ENCODE measurements at regions not wholly inside any gene's neighbourhood (a gene's known extent, or its start where the extent isn't known, plus 50 kb on each side); places are given as distances from the start of the nearest gene placed in this dataset.
"Not testable (repeated sequence)": the region's sequence is repeated elsewhere in the genome, so short reads cannot be mapped to it uniquely, and the experiment has no call there.

DNA sequence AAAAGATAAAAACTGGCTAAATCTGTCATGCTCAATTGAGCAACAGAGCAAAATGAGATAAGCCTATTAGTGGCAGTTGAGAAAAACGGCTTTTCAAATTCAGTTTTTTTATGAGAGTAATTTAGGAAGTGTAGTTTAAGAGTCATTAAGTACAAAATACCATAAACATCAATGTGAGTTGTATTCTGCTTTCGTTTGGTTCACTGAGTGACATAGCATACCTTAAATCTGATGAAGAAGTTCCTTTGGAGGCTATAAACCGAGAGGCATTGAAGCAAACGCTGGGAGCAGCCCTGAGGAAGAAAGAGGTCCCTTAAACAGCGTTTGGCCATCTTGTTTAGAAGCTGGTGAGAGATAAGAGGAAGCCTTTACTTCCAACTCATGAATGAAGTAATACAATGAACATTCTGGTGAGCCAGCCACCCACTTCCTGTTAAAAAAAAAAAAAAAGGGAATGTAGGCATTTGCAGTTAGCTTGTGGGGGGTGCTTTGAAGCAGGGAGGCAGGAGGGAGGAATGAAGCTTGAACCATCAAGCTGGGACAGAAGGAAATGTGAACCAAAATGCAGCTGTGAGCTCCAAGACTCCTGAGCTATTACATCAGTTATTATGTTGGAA lies 132.3 kb downstream of the ZNF330 start:
- Mint-ChIP-seq H3K27ac (no peak overlapping the region), H3K4me3 (no peak overlapping the region), H3K36me3 (ENCODE audit: low read depth) (no peaks in the 10 kb centered on the region), H3K27me3 (ENCODE audit: low read depth) (no peaks in the 10 kb centered on the region), H3K9me3 (no peaks in the 10 kb centered on the region), H3K4me1 (ENCODE audit: low read depth) (no peaks in the 10 kb centered on the region)
- no peak for DNase-seq (ENCODE audit: low spot score)

GRCh38 chr4:141356321-141356962 lies 135.7 kb downstream of the ZNF330 start:
- no peaks in the 10 kb centered on the region for H3K36me3 Mint-ChIP-seq (ENCODE audit: low read depth)
- no peak overlapping the region for H3K4me3 Mint-ChIP-seq
- no peaks in the 10 kb centered on the region for H3K9me3 Mint-ChIP-seq
- no peak for DNase-seq (ENCODE audit: low spot score)
- no peaks in the 10 kb centered on the region for H3K27me3 Mint-ChIP-seq (ENCODE audit: low read depth)
- no peaks in the 10 kb centered on the region for H3K4me1 Mint-ChIP-seq (ENCODE audit: low read depth)
- H3K27ac Mint-ChIP-seq: no peak overlapping the region

DNA sequence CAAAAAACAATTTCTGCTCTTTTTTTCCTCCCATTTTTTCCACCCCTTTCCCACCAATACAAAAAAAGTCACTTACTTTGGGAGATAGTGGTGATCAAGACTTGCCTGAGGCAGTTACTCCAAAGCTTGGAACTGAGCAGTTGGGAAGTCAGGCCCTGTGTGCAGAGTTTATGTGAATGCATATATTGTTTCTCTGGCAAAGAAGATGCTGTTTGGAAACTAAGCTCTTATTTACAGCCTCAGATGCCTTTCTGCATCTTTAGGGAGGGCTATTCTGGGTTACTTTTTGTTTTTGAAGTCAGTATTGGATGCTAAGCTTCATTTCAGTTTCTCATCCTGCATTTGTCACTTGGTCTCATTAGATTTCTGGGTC lies 136.3 kb downstream of the ZNF330 start:
- DNase-seq (ENCODE audit: low spot score): no peak
- Mint-ChIP-seq H3K9me3 (no peaks in the 10 kb centered on the region), H3K4me1 (ENCODE audit: low read depth) (no peaks in the 10 kb centered on the region), H3K36me3 (ENCODE audit: low read depth) (no peaks in the 10 kb centered on the region), H3K27ac (no peak overlapping the region), H3K27me3 (ENCODE audit: low read depth) (no peaks in the 10 kb centered on the region), H3K4me3 (no peak overlapping the region)

DNA sequence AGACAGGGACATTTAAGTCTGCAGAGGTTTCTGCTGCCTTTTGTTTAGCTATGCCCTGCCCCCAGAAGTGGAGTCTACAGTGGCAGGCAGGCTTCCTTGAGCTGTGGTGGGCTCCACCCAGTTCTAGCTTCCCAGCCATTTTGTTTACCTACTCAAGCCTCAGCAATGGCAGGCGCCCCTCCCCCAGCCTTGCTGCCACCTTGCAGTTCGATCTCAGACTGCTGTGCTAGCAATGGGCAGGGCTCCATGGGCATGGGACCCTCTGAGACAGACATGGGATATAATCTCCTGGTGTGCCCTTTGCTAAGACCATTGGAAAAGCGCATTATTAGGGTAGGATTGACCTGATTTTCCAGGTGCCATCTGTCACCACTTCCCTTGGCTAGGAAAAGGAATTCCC lies 147.5 kb downstream of the ZNF330 start:
- H3K4me1 Mint-ChIP-seq (ENCODE audit: low read depth); H3K4me3 Mint-ChIP-seq: not testable (repeated sequence)

DNA sequence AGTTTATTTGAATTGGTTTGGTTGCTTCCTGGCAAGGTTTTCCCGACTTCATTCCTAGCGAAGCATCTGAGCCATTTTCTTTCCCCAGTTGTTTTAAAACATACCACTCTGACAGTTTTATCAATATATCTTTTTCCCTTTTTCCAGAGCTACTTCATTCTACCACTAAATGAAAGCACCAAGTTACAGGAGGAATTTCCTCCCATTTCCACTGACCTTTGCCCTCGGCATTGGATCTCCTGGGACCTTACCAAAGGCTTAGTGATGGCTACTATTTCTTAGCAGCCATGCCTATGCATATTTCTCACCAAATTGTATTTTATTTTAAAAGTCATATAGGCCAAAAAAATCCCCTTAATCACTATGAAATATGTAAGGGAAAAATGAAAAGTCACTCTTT lies 150.5 kb downstream of the ZNF330 start:
- H3K4me3 Mint-ChIP-seq: no peak overlapping the region
- DNase-seq (ENCODE audit: low spot score): no peak
- no peaks in the 10 kb centered on the region for H3K27me3 Mint-ChIP-seq (ENCODE audit: low read depth)
- no peaks in the 10 kb centered on the region for H3K9me3 Mint-ChIP-seq
- H3K36me3 Mint-ChIP-seq (ENCODE audit: low read depth): no peaks in the 10 kb centered on the region
- no peaks in the 10 kb centered on the region for H3K4me1 Mint-ChIP-seq (ENCODE audit: low read depth)
- no peak overlapping the region for H3K27ac Mint-ChIP-seq

More for the DNA sequence above, 147.5 kb downstream of the ZNF330 start:
- not testable (repeated sequence) for H3K9me3 Mint-ChIP-seq; DNase-seq (ENCODE audit: low spot score); H3K36me3 Mint-ChIP-seq (ENCODE audit: low read depth); H3K27me3 Mint-ChIP-seq (ENCODE audit: low read depth); H3K27ac Mint-ChIP-seq

DNA sequence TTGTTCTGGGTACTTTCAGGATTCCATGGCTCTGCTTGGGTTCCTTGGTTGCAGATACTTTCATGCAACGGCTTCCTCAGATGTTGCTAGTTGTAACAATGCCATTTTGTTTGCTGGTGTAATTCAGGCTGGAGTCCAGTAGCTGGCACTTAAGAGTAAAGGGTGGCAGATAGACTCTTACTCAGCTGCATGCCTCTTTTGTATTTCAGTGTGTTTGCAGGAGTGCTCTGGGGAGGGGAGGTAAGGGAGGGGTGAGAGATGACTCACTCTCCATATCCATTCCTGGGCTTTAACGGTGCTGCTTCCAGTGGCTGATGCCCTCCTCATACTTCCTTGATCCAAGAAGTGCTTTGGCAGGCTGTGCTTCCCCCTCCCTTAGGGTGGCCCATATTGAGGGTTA lies 155.2 kb downstream of the ZNF330 start:
- H3K4me1 Mint-ChIP-seq (ENCODE audit: low read depth): no peaks in the 10 kb centered on the region
- H3K4me3 Mint-ChIP-seq: no peak overlapping the region
- DNase-seq (ENCODE audit: low spot score): no peak
- H3K27ac Mint-ChIP-seq: no peak overlapping the region
- H3K9me3 Mint-ChIP-seq: no peaks in the 10 kb centered on the region
- no peaks in the 10 kb centered on the region for H3K27me3 Mint-ChIP-seq (ENCODE audit: low read depth)
- no peaks in the 10 kb centered on the region for H3K36me3 Mint-ChIP-seq (ENCODE audit: low read depth)

DNA sequence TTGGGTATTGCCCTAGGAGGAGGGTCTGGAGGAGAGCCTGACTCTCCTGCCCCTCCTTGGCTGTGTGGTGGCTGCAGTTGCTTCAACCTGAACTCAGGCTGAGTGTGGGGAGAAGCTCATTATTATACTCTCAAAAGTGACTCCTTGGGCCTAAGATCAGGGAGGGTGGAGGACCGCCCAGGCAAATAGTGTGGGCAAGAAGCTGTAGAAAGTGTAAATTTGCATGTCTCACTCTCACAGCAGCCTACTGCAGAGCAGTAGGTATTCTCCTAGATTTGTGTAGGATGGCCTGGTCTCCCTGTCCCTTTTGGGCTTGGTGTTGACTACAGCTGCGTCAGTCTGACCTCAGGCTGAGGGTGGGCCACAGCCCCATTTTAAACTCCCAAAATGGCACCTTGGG lies 156.1 kb downstream of the ZNF330 start:
- Mint-ChIP-seq H3K4me1 (ENCODE audit: low read depth) (no peaks in the 10 kb centered on the region), H3K9me3 (no peaks in the 10 kb centered on the region), H3K27ac (no peak overlapping the region), H3K27me3 (ENCODE audit: low read depth) (no peaks in the 10 kb centered on the region), H3K36me3 (ENCODE audit: low read depth) (no peaks in the 10 kb centered on the region), H3K4me3 (no peak overlapping the region)
- DNase-seq (ENCODE audit: low spot score): no peak

- Mint-ChIP-seq H3K27me3 (ENCODE audit: low read depth) (no peaks in the 10 kb centered on the region), H3K4me1 (ENCODE audit: low read depth) (no peaks in the 10 kb centered on the region), H3K9me3 (no peaks in the 10 kb centered on the region), H3K36me3 (ENCODE audit: low read depth) (no peaks in the 10 kb centered on the region), H3K4me3 (no peak overlapping the region), H3K27ac (no peak overlapping the region)
- DNase-seq (ENCODE audit: low spot score): no peak
Observed at GRCh38 chr4:141387299-141387698, 166.6 kb downstream of the ZNF330 start.

DNA sequence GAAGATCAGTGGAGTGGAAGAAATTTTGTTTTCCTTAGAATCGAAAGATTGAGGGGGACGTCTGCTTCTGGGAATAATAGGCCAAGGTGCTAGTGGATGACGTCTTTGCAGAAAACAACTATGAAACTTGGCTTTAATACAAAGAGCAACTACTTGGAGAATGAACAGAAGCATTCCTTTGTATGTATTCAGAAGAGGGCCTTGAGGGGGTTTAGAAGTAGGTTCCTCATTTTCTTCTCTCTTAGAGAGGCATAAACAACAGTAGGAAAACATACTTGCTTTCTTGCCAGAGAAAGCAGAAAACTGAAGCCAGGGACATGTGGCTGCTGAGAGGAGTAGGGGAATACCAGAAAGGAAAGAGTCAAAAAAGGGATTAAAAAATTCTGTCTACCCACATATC lies 167.8 kb downstream of the ZNF330 start:
- H3K36me3 Mint-ChIP-seq (ENCODE audit: low read depth): no peaks in the 10 kb centered on the region
- no peak overlapping the region for H3K27ac Mint-ChIP-seq
- no peaks in the 10 kb centered on the region for H3K27me3 Mint-ChIP-seq (ENCODE audit: low read depth)
- DNase-seq (ENCODE audit: low spot score): no peak
- H3K9me3 Mint-ChIP-seq: no peaks in the 10 kb centered on the region
- no peaks in the 10 kb centered on the region for H3K4me1 Mint-ChIP-seq (ENCODE audit: low read depth)
- H3K4me3 Mint-ChIP-seq: no peak overlapping the region

- H3K27ac Mint-ChIP-seq: no peak overlapping the region
- H3K9me3 Mint-ChIP-seq: no peaks in the 10 kb centered on the region
- DNase-seq (ENCODE audit: low spot score): no peak
Observed at GRCh38 chr4:141389649-141390048, 169.0 kb downstream of the ZNF330 start.

DNA sequence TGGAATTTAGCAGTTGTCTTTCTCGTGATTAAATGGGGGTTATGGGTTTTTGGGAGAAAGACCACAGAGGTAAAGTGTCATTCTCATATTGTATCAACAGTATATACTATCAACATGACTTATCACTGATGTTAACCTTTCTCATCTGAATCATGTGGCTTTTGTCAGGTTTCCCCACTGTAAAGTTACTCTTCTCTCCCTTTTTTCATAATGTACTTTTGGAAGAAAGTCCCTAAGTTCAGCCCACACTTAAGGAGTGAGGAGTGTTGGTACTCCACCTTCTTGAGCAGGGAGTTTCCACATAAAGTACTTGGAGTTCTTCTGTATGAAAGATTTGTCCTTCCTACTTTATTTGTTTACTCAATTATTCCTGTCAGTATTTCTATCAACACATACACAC lies 169.9 kb downstream of the ZNF330 start:
- no peaks in the 10 kb centered on the region for H3K36me3 Mint-ChIP-seq (ENCODE audit: low read depth)
- no peaks in the 10 kb centered on the region for H3K27me3 Mint-ChIP-seq (ENCODE audit: low read depth)
- no peak overlapping the region for H3K27ac Mint-ChIP-seq
- H3K9me3 Mint-ChIP-seq: no peaks in the 10 kb centered on the region
- DNase-seq (ENCODE audit: low spot score): no peak
- H3K4me1 Mint-ChIP-seq (ENCODE audit: low read depth): no peaks in the 10 kb centered on the region
- no peak overlapping the region for H3K4me3 Mint-ChIP-seq

More at GRCh38 chr4:141389649-141390048, 169.0 kb downstream of the ZNF330 start:
- Mint-ChIP-seq H3K27me3 (ENCODE audit: low read depth) (no peaks in the 10 kb centered on the region), H3K36me3 (ENCODE audit: low read depth) (no peaks in the 10 kb centered on the region), H3K4me3 (no peak overlapping the region), H3K4me1 (ENCODE audit: low read depth) (no peaks in the 10 kb centered on the region)

DNA sequence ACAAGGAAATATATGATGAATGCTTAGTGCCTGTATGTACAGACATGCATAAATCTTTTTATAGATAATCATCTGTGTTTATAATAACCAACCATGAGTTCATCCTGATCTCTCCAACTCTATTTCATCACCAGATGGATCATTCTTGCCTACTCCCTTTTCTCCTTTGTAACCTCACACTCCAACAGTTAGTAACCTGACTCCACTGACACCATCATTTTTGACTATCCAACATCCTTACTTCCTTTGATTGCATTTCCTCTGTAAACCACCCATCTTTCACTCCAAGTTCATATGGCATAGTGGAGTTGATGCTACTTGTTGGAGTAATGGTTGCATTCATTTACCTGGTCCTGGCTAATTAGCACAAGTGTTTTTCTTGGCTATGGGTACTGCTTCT lies 170.6 kb downstream of the ZNF330 start:
- no peaks in the 10 kb centered on the region for H3K36me3 Mint-ChIP-seq (ENCODE audit: low read depth)
- no peak overlapping the region for H3K4me3 Mint-ChIP-seq
- no peak overlapping the region for H3K27ac Mint-ChIP-seq
- no peaks in the 10 kb centered on the region for H3K4me1 Mint-ChIP-seq (ENCODE audit: low read depth)
- H3K27me3 Mint-ChIP-seq (ENCODE audit: low read depth): no peaks in the 10 kb centered on the region
- DNase-seq (ENCODE audit: low spot score): no peak
- H3K9me3 Mint-ChIP-seq: no peaks in the 10 kb centered on the region

- H3K36me3 Mint-ChIP-seq (ENCODE audit: low read depth): no peaks in the 10 kb centered on the region
- H3K27me3 Mint-ChIP-seq (ENCODE audit: low read depth): no peaks in the 10 kb centered on the region
- H3K9me3 Mint-ChIP-seq: no peaks in the 10 kb centered on the region
- no peak for DNase-seq (ENCODE audit: low spot score)
- no peak overlapping the region for H3K4me3 Mint-ChIP-seq
- no peaks in the 10 kb centered on the region for H3K4me1 Mint-ChIP-seq (ENCODE audit: low read depth)
- no peak overlapping the region for H3K27ac Mint-ChIP-seq
Observed at GRCh38 chr4:141391771-141392170, 171.1 kb downstream of the ZNF330 start.

DNA sequence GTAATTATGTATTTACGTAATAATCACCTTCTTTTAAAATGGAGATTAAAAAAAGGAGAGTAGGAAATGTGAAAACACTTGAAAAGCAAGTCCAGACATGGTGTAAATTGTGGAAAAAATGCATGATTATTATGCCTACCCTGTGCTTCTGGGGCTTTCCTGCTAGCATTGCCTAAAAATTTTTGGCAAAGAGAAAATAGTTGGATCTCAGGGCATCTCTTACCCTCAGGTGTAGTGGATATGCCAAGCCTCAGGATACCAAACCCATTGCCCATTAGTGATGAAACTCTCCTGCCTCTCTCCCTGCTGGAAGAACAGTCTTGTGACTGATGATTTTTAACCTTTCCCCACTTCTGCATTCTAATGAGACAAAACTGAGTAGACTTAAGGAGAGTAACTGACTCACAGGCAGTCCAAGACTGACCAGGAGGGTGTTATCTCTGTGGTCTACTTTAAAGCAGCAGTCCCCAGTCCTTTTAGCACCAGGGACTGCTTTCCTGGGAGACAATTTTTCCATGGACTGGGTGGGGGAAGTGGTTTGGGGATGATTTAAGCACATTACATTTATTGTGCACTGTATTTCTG lies 174.6 kb downstream of the ZNF330 start:
- H3K36me3 Mint-ChIP-seq (ENCODE audit: low read depth): no peaks in the 10 kb centered on the region
- no peaks in the 10 kb centered on the region for H3K4me1 Mint-ChIP-seq (ENCODE audit: low read depth)
- no peak for DNase-seq (ENCODE audit: low spot score)
- no peak overlapping the region for H3K27ac Mint-ChIP-seq
- no peaks in the 10 kb centered on the region for H3K9me3 Mint-ChIP-seq
- H3K27me3 Mint-ChIP-seq (ENCODE audit: low read depth): no peaks in the 10 kb centered on the region
- H3K4me3 Mint-ChIP-seq: no peak overlapping the region

DNA sequence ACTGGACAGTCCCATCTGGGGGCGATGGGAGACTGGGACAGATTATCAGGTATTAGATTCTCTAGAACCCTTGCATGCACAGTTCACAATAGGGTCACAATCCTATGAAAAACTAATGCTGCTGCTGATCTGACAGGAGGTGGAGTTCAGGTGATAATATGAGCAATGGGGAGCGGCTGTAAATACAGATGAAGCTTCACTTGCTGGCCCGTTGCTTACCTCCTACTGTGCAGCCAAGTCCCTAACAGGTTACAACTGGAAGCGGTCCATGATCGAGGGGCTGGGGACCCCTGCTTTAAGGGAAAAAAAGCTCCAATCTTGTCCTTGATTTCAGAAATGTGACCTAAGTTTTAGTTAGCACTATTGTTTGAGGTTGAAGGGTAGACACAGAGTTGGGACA lies 175.2 kb downstream of the ZNF330 start:
- DNase-seq (ENCODE audit: low spot score): no peak
- Mint-ChIP-seq H3K9me3 (no peaks in the 10 kb centered on the region), H3K4me1 (ENCODE audit: low read depth) (no peaks in the 10 kb centered on the region), H3K36me3 (ENCODE audit: low read depth) (no peaks in the 10 kb centered on the region), H3K4me3 (no peak overlapping the region), H3K27ac (no peak overlapping the region), H3K27me3 (ENCODE audit: low read depth) (no peaks in the 10 kb centered on the region)
